GM12878 (cell line): ENCODE measurements at regions not wholly inside any gene's neighbourhood (a gene's known extent, or its start where the extent isn't known, plus 50 kb on each side); places are given as distances from the start of the nearest gene placed in this dataset.

Experiments used
- ATAC-seq: fragments of 200-7000 bp; cut with Tn5 transposase; 3 replicates; pipeline ENCODE4 v1.9.1; 2020; ENCODE audit warnings: mild to moderate bottlenecking, moderate library complexity
- BruUV-seq: library from RNA; stranded (reverse); fragments of 400-500 nt; replicated peaks from 2 replicates; lab custom pipeline; 2021; lab: Mats Ljungman, UMichigan
- CTCF ChIA-PET: fragments of 300-600 bp; sonication (Branson Sonifier 250); formaldehyde crosslinking; extraction: SDS; loops from one replicate; lab custom pipeline; 2021; ENCODE audit warnings: inconsistent platforms; lab: Yijun Ruan, JAX
- POLR2A ChIA-PET: fragments of 350-600 bp; formaldehyde crosslinking; extraction: SDS; loops from one replicate; lab custom pipeline; 2021; ENCODE audit warnings: inconsistent platforms; lab: Charles Lee
- RAD21 ChIA-PET: fragments of 300-600 bp; sonication (Branson Sonifier 250); formaldehyde crosslinking; loops from one replicate; lab custom pipeline; 2023; ENCODE audit warnings: antibody characterized with exemption; ENCODE audit not compliant: unreplicated experiment; lab: Charles Lee
- SMC1A ChIA-PET: fragments of 300-600 bp; sonication (Branson Sonifier 250); formaldehyde crosslinking; loops from one replicate; lab custom pipeline; 2023; ENCODE audit not compliant: unreplicated experiment, uncharacterized antibody; lab: Charles Lee
- DNase-seq: peaks from one replicate; pipeline ENCODE4 v3.0.0-alpha.2; 2011; ENCODE audit warnings: low read depth, low spot score
- FAIRE-seq: peaks from 3 replicates; lab custom pipeline; 2011; peaks lifted over from hg19 to GRCh38; lab: Jason Lieb, UNC
- H2AFZ ChIP-seq: 2 replicates; pipeline ENCODE4 v1.6.0; 2011; ENCODE audit warnings: low read depth, low read length, control low read depth; ENCODE audit not compliant: control insufficient read depth
- H3K27ac ChIP-seq: 2 replicates; pipeline ENCODE4 v1.5.1; 2011; ENCODE audit warnings: control low read depth; ENCODE audit not compliant: control insufficient read depth, insufficient read depth
- H3K27me3 ChIP-seq, 2 experiments: replicated peaks in 1 of 2; 2 replicates each; pipeline versions ENCODE4 v1.6.0 to v1.6.1; 2011; ENCODE audit warnings: low read length in 1 of 2; ENCODE audit not compliant: control insufficient read depth in 2 of 2, insufficient read depth in 2 of 2
- H3K36me3 ChIP-seq, 2 experiments: 2 replicates each; pipeline ENCODE4 v1.5.1; 2011; ENCODE audit warnings: low read length in 1 of 2; ENCODE audit not compliant: control insufficient read depth in 2 of 2, insufficient read depth in 2 of 2
- H3K4me1 ChIP-seq: 2 replicates; pipeline ENCODE4 v1.6.1; 2011; ENCODE audit warnings: mild to moderate bottlenecking, low read length, moderate library complexity, mixed read lengths; ENCODE audit not compliant: control insufficient read depth, insufficient read depth
- H3K4me2 ChIP-seq: 2 replicates; pipeline ENCODE4 v1.6.0; 2011; ENCODE audit warnings: control low read depth; ENCODE audit not compliant: control insufficient read depth, insufficient read depth
- H3K4me3 ChIP-seq: fragments of 200-600 bp; sonication (generic); 2 replicates; pipeline ENCODE4 v1.5.1; 2016
- H3K79me2 ChIP-seq: 2 replicates; pipeline ENCODE4 v1.6.0; 2011; ENCODE audit warnings: low read length; ENCODE audit not compliant: control insufficient read depth, insufficient read depth
- H3K9ac ChIP-seq: 2 replicates; pipeline ENCODE4 v1.8.0; 2011; ENCODE audit warnings: low read length, control low read depth, mixed read lengths; ENCODE audit not compliant: control insufficient read depth, insufficient read depth
- H3K9me3 ChIP-seq: replicated peaks from 3 replicates; pipeline ENCODE4 v1.5.1; 2011; ENCODE audit warnings: mild to moderate bottlenecking, low read length; ENCODE audit not compliant: control insufficient read depth, insufficient read depth
- H4K20me1 ChIP-seq: 2 replicates; pipeline ENCODE4 v1.6.0; 2011; ENCODE audit not compliant: control insufficient read depth, insufficient read depth
- CBX5 ChIP-seq: sonication (generic); IDR thresholded peaks from 2 replicates; pipeline ENCODE4 v1.6.1; 2016; ENCODE audit warnings: low read depth, moderate library complexity, mild to moderate bottlenecking, inconsistent platforms
- ESRRA ChIP-seq: IDR thresholded peaks from 2 replicates; pipeline ENCODE4 v1.6.1; 2012; ENCODE audit warnings: mild to moderate bottlenecking, low read length, improper control_type of control experiment
- EZH2 ChIP-seq: IDR thresholded peaks from 2 replicates; pipeline ENCODE4 v1.6.1; 2012; ENCODE audit warnings: low read depth, mild to moderate bottlenecking, control low read depth, inconsistent platforms, low read length, borderline replicate concordance; ENCODE audit not compliant: control insufficient read depth
- GATAD2B ChIP-seq: fragments of 450-650 bp; conservative IDR thresholded peaks from 2 replicates; pipeline ENCODE4 v1.6.1; 2017; ENCODE audit warnings: low read depth, mild to moderate bottlenecking, moderate library complexity
- HDGF ChIP-seq: fragments of 450-650 bp; IDR thresholded peaks from 2 replicates; pipeline ENCODE4 v1.6.1; 2016; ENCODE audit warnings: antibody characterized with exemption
- JUNB ChIP-seq: IDR thresholded peaks from 2 replicates; pipeline ENCODE4 v1.6.1; 2016; ENCODE audit warnings: antibody characterized with exemption, mild to moderate bottlenecking
- NFYB ChIP-seq: IDR thresholded peaks from 2 replicates; pipeline ENCODE4 v1.6.1; 2011; ENCODE audit warnings: low read depth, mild to moderate bottlenecking, low read length, improper control_type of control experiment, moderate library complexity; ENCODE audit not compliant: insufficient read depth
- POU2F2 ChIP-seq: IDR thresholded peaks from 3 replicates; pipeline ENCODE4 v1.6.1; 2011; ENCODE audit warnings: low read depth, mild to moderate bottlenecking, low read length, borderline replicate concordance
- SIN3A ChIP-seq: IDR thresholded peaks from 2 replicates; pipeline ENCODE4 v1.6.1; 2012; ENCODE audit warnings: low read depth, low read length, improper control_type of control experiment
- TAF1 ChIP-seq: IDR thresholded peaks from 2 replicates; pipeline ENCODE4 v1.6.1; 2011; ENCODE audit warnings: mild to moderate bottlenecking, low read depth, low read length, borderline replicate concordance
- WGBS: methylation state at CpG from one replicate; pipeline ENCODE4 v1.1.6; 2016; ENCODE audit warnings: low lambda C conversion rate; ENCODE audit not compliant: insufficient replicate concordance, insufficient coverage; ENCODE audit errors: missing lambda C conversion rate; 5-methylcytosine and 5-hydroxymethylcytosine counted together
- in situ Hi-C: fragments of 300-500 bp; cut with MboI; formaldehyde crosslinking; loops from 9 replicates; pipeline ENCODE4 v1.14.3; 2018; ENCODE audit warnings: mixed read lengths
- intact Hi-C: fragments of 100-400 bp; cut with micrococcal nuclease; formaldehyde crosslinking; loops from one replicate; pipeline ENCODE4 v1.14.2; 2022; ENCODE audit not compliant: unreplicated experiment
- TF ChIP-seq, protein P1 (sequence below): fragments of 450-650 bp; IDR thresholded peaks from 2 replicates; pipeline ENCODE4 v1.6.1; 2017; ENCODE audit warnings: mild to moderate bottlenecking, low read depth, inconsistent platforms; ENCODE audit not compliant: poor library complexity, severe bottlenecking
- TF ChIP-seq, protein P2 (sequence below): fragments of 450-650 bp; IDR thresholded peaks from 2 replicates; pipeline ENCODE4 v1.6.1; 2017; ENCODE audit warnings: borderline replicate concordance
- TF ChIP-seq, protein P3 (sequence below): fragments of 450-650 bp; IDR thresholded peaks from 2 replicates; pipeline ENCODE4 v1.6.1; 2017; ENCODE audit warnings: low read depth, mild to moderate bottlenecking, moderate library complexity
- TF ChIP-seq, protein P4 (sequence below): fragments of 450-650 bp; IDR thresholded peaks from 2 replicates; pipeline ENCODE4 v1.6.1; 2017; ENCODE audit warnings: mild to moderate bottlenecking, moderate library complexity

DNA sequence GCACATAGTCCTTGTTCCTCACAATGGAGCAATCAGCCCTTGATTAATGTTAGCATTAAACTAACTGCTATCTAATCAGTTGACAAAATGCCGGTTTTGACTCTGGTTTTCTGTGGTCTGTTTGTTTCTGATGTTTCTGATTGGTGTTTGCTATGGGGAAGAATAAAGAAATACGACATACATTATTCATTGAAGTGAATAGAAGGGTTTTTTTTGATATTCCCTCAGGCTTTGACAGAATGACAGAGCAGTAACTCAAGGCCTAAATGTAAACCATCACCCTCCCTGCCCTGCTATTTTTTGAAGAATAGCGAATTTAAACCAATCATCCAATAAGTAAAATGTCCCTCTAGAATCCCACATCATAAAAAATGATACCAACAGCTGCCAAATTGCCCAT is 65.5 kb upstream of the HS3ST1 start:
- DNase-seq: no peak
- POLR2A ChIA-PET: no interaction called here
- in situ Hi-C loops: no loop called here
- Histone ChIP-seq H3K27ac (no peak overlapping the region), H3K4me3 (no peak overlapping the region), H3K4me1 (no peaks in the 10 kb centered on the region), H3K79me2 (no peaks in the 10 kb centered on the region), H2AFZ (no peak overlapping the region), H3K27me3 (no peaks in the 10 kb centered on the region), H4K20me1 (no peaks in the 10 kb centered on the region), H3K9ac (no peak overlapping the region), H3K36me3 (no peaks in the 10 kb centered on the region)
- SMC1A ChIA-PET: no interaction called here
- BruUV-seq: no TSS peak
- 26% methylated on average over 3 of the region's 3 CpGs for WGBS
- CTCF ChIA-PET: no interaction called here
- ATAC-seq: no peak
- TF ChIP-seq GATAD2B (no peak), EZH2 (no peak), HDGF (no peak), CBX5 (no peak), TAF1 (no peak), POU2F2 (no peak), JUNB (no peak), SIN3A (no peak), NFYB (no peak), ESRRA (no peak)
- TF ChIP-seq, protein P1, sequence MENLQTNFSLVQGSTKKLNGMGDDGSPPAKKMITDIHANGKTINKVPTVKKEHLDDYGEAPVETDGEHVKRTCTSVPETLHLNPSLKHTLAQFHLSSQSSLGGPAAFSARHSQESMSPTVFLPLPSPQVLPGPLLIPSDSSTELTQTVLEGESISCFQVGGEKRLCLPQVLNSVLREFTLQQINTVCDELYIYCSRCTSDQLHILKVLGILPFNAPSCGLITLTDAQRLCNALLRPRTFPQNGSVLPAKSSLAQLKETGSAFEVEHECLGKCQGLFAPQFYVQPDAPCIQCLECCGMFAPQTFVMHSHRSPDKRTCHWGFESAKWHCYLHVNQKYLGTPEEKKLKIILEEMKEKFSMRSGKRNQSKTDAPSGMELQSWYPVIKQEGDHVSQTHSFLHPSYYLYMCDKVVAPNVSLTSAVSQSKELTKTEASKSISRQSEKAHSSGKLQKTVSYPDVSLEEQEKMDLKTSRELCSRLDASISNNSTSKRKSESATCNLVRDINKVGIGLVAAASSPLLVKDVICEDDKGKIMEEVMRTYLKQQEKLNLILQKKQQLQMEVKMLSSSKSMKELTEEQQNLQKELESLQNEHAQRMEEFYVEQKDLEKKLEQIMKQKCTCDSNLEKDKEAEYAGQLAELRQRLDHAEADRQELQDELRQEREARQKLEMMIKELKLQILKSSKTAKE: no peak
- TF ChIP-seq, protein P2, sequence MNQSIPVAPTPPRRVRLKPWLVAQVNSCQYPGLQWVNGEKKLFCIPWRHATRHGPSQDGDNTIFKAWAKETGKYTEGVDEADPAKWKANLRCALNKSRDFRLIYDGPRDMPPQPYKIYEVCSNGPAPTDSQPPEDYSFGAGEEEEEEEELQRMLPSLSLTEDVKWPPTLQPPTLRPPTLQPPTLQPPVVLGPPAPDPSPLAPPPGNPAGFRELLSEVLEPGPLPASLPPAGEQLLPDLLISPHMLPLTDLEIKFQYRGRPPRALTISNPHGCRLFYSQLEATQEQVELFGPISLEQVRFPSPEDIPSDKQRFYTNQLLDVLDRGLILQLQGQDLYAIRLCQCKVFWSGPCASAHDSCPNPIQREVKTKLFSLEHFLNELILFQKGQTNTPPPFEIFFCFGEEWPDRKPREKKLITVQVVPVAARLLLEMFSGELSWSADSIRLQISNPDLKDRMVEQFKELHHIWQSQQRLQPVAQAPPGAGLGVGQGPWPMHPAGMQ: no peak
- TF ChIP-seq, protein P3, sequence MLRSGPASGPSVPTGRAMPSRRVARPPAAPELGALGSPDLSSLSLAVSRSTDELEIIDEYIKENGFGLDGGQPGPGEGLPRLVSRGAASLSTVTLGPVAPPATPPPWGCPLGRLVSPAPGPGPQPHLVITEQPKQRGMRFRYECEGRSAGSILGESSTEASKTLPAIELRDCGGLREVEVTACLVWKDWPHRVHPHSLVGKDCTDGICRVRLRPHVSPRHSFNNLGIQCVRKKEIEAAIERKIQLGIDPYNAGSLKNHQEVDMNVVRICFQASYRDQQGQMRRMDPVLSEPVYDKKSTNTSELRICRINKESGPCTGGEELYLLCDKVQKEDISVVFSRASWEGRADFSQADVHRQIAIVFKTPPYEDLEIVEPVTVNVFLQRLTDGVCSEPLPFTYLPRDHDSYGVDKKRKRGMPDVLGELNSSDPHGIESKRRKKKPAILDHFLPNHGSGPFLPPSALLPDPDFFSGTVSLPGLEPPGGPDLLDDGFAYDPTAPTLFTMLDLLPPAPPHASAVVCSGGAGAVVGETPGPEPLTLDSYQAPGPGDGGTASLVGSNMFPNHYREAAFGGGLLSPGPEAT: no peak
- TF ChIP-seq, protein P4, sequence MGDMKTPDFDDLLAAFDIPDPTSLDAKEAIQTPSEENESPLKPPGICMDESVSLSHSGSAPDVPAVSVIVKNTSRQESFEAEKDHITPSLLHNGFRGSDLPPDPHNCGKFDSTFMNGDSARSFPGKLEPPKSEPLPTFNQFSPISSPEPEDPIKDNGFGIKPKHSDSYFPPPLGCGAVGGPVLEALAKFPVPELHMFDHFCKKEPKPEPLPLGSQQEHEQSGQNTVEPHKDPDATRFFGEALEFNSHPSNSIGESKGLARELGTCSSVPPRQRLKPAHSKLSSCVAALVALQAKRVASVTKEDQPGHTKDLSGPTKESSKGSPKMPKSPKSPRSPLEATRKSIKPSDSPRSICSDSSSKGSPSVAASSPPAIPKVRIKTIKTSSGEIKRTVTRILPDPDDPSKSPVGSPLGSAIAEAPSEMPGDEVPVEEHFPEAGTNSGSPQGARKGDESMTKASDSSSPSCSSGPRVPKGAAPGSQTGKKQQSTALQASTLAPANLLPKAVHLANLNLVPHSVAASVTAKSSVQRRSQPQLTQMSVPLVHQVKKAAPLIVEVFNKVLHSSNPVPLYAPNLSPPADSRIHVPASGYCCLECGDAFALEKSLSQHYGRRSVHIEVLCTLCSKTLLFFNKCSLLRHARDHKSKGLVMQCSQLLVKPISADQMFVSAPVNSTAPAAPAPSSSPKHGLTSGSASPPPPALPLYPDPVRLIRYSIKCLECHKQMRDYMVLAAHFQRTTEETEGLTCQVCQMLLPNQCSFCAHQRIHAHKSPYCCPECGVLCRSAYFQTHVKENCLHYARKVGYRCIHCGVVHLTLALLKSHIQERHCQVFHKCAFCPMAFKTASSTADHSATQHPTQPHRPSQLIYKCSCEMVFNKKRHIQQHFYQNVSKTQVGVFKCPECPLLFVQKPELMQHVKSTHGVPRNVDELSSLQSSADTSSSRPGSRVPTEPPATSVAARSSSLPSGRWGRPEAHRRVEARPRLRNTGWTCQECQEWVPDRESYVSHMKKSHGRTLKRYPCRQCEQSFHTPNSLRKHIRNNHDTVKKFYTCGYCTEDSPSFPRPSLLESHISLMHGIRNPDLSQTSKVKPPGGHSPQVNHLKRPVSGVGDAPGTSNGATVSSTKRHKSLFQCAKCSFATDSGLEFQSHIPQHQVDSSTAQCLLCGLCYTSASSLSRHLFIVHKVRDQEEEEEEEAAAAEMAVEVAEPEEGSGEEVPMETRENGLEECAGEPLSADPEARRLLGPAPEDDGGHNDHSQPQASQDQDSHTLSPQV: no peak
- TF ChIP-seq, all 136 proteins: peak for 0
- intact Hi-C loops: no loop called here
- H3K9me3 ChIP-seq: no peaks in the 10 kb centered on the region; the same call in 1 of the 3 replicates
- FAIRE-seq: no peak
- RAD21 ChIA-PET: no interaction called here
- H3K4me2 ChIP-seq: no peak overlapping the region
